Liver (tissue), 8 donors: ENCODE measurements at regions not wholly inside any gene's neighbourhood (a gene's known extent, or its start where the extent isn't known, plus 50 kb on each side); places are given as distances from the start of the nearest gene placed in this dataset.

Experiments used
- DNase-seq: peaks from one replicate; pipeline ENCODE4 v3.0.0-alpha.2; 2017; ENCODE audit warnings: low spot score
- H3K27ac ChIP-seq, 2 donors: one replicate each; pipeline ENCODE4 v1.7.0; 2013; ENCODE audit warnings: inconsistent platforms in 2 of 2, low read length in 2 of 2, control low read depth in 1 of 2, low read depth in 1 of 2, mild to moderate bottlenecking in 1 of 2
- H3K27me3 ChIP-seq, 4 donors: one replicate each; pipeline versions ENCODE4 v1.6.1 to v1.7.0; 2013; ENCODE audit warnings: low read length in 3 of 4, inconsistent platforms in 1 of 4, mild to moderate bottlenecking in 1 of 4, moderate library complexity in 1 of 4; ENCODE audit not compliant: control insufficient read depth in 4 of 4, insufficient read depth in 4 of 4
- H3K36me3 ChIP-seq, 4 donors: one replicate each; pipeline versions ENCODE4 v1.6.1 to v1.7.0; 2013; ENCODE audit warnings: low read length in 3 of 4, mild to moderate bottlenecking in 3 of 4, low read depth in 1 of 4, moderate library complexity in 1 of 4; ENCODE audit not compliant: control insufficient read depth in 4 of 4, insufficient read depth in 3 of 4
- H3K4me1 ChIP-seq, 4 donors: one replicate each; pipeline versions ENCODE4 v1.6.1 to v1.7.0; 2013; ENCODE audit warnings: low read length in 3 of 4, mild to moderate bottlenecking in 3 of 4, moderate library complexity in 1 of 4; ENCODE audit not compliant: control insufficient read depth in 4 of 4, insufficient read depth in 4 of 4
- H3K4me3 ChIP-seq, 3 donors: one replicate each; pipeline versions ENCODE4 v1.6.1 to v1.7.0; 2013; ENCODE audit warnings: low read length in 3 of 3, control low read depth in 1 of 3, low read depth in 1 of 3, mild to moderate bottlenecking in 1 of 3
- H3K9ac ChIP-seq, 2 donors: one replicate each; pipeline ENCODE4 v1.7.0; 2013; ENCODE audit warnings: low read length in 2 of 2, mild to moderate bottlenecking in 2 of 2, moderate library complexity in 2 of 2, control low read depth in 1 of 2, low read depth in 1 of 2
- H3K9me3 ChIP-seq, 4 donors: one replicate each; pipeline versions ENCODE4 v1.6.1 to v1.7.0; 2013; ENCODE audit warnings: low read length in 3 of 4; ENCODE audit not compliant: control insufficient read depth in 4 of 4
- HNF4G ChIP-seq: IDR thresholded peaks from 2 replicates; pipeline ENCODE4 v1.6.1; 2016; ENCODE audit warnings: antibody characterized with exemption
- MAX ChIP-seq: IDR thresholded peaks from 2 replicates; pipeline ENCODE4 v1.6.1; 2016; ENCODE audit warnings: antibody characterized with exemption
- REST ChIP-seq: IDR thresholded peaks from 2 replicates; pipeline ENCODE4 v1.6.1; 2016; ENCODE audit warnings: antibody characterized with exemption, mild to moderate bottlenecking
- SP1 ChIP-seq: IDR thresholded peaks from 2 replicates; pipeline ENCODE4 v1.6.1; 2018; ENCODE audit warnings: antibody characterized with exemption, mild to moderate bottlenecking
- TAF1 ChIP-seq: conservative IDR thresholded peaks from 2 replicates; pipeline ENCODE4 v1.6.1; 2016; ENCODE audit warnings: antibody characterized with exemption, mild to moderate bottlenecking
- YY1 ChIP-seq: IDR thresholded peaks from 2 replicates; pipeline ENCODE4 v1.6.1; 2016; ENCODE audit warnings: antibody characterized with exemption, mild to moderate bottlenecking
- WGBS: extraction: QIAGEN DNeasy Blood & Tissue Kit; methylation state at CpG from one replicate; pipeline ENCODE4 v1.1.7; 2013; 5-methylcytosine and 5-hydroxymethylcytosine counted together
- TF ChIP-seq, protein P1 (sequence below): IDR thresholded peaks from 2 replicates; pipeline ENCODE4 v1.6.1; 2016; ENCODE audit warnings: antibody characterized with exemption
- TF ChIP-seq, protein P2 (sequence below): fragments of 150-350 bp; IDR thresholded peaks from 2 replicates; pipeline ENCODE4 v1.5.1; 2017; ENCODE audit warnings: improper control_type of control experiment, low read depth, low read length; ENCODE audit not compliant: missing input control
- donor health status: healthy.
- donor health status: healthy.
- donor health status: healthy.
- donor health status: healthy.
- donor health status: healthy.

DNA sequence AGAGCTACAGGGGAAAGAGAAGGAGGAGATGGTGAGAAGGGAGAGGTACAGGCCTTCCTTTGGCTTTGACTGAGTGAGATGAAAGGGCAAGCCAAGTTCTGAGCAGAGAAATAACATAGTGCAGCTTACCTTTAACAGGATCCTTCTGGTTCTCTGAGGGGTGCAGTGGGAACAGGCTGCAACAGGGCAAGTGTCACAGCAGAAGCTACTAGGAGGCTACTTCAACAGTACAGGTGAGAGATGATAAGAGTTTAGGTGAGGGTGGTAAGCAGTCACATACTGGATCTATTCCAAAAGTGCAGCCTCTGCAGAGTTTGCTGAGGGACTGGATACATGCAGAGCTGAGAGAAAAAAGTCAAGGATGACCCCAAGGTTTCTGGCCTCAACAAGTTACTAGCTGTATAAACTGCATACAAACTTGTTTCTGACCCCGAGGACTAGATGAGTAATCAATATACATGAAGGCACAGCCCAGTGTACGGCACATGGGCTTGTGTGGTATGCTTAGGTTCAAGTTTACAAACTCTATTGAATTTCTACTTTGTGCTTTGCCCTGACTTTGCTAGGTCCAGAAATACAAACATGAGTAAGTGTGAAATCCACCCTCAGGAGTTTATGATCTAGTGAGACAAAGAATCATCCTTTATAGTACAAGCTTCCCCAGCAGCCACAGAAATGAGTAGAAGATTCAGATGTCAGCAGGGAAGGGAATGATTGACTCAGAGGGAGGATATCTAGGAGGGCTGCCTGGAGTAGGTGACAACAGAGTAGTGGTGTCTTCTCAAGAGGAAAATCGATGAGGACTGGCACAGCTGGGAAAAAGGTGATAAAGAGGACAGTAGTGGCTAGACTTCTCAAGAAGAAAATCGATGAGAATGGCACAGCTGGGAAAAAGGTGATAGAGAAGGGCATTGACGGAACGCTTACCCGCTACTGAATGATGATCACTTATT lies 78.2 kb upstream of the TJP1 start:
- Histone ChIP-seq H3K4me1 (no peaks in the 10 kb centered on the region), H3K4me3 (no peak overlapping the region), H3K27ac (no peak overlapping the region), H3K27me3 (no peaks in the 10 kb centered on the region), H3K36me3 (no peaks in the 10 kb centered on the region), H3K9me3 (no peaks in the 10 kb centered on the region), H3K9ac (no peak overlapping the region)
- no peak for DNase-seq
- 79% methylated on average over 7 of the region's 7 CpGs for WGBS
- TF ChIP-seq TAF1 = no peak
- TF ChIP-seq, protein P1, sequence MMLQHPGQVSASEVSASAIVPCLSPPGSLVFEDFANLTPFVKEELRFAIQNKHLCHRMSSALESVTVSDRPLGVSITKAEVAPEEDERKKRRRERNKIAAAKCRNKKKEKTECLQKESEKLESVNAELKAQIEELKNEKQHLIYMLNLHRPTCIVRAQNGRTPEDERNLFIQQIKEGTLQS = no peak

DNA sequence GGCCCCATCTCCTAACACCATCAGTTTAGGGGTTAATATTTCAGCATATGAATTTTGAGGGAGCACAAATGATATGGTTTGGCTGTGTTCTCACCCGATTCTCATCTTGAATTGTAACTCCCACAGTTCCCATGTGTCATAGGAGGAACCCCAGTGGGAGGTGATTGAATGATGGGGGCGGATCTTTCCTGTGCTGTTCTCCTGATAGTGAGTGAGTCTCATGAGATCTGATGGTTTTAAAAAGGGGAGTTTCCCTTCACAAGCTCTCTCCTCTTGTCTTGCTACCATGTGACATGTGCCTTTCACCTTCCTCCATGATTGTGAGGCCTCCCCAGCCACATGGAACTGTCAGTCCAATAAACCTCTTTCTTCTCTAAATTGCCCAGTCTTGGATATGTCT lies 73.8 kb upstream of the TJP1 start:
- Histone ChIP-seq H3K27ac (no peak overlapping the region), H3K27me3 (no peaks in the 10 kb centered on the region), H3K9ac (no peak overlapping the region), H3K4me3 (no peak overlapping the region), H3K9me3 (no peaks in the 10 kb centered on the region), H3K4me1 (no peaks in the 10 kb centered on the region), H3K36me3 (no peaks in the 10 kb centered on the region)
- WGBS = 88% methylated on average over 2 of the region's 2 CpGs
- no peak for DNase-seq
- no peak for TF ChIP-seq SP1
- TF ChIP-seq, protein P2, sequence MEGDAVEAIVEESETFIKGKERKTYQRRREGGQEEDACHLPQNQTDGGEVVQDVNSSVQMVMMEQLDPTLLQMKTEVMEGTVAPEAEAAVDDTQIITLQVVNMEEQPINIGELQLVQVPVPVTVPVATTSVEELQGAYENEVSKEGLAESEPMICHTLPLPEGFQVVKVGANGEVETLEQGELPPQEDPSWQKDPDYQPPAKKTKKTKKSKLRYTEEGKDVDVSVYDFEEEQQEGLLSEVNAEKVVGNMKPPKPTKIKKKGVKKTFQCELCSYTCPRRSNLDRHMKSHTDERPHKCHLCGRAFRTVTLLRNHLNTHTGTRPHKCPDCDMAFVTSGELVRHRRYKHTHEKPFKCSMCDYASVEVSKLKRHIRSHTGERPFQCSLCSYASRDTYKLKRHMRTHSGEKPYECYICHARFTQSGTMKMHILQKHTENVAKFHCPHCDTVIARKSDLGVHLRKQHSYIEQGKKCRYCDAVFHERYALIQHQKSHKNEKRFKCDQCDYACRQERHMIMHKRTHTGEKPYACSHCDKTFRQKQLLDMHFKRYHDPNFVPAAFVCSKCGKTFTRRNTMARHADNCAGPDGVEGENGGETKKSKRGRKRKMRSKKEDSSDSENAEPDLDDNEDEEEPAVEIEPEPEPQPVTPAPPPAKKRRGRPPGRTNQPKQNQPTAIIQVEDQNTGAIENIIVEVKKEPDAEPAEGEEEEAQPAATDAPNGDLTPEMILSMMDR = no peak

DNA sequence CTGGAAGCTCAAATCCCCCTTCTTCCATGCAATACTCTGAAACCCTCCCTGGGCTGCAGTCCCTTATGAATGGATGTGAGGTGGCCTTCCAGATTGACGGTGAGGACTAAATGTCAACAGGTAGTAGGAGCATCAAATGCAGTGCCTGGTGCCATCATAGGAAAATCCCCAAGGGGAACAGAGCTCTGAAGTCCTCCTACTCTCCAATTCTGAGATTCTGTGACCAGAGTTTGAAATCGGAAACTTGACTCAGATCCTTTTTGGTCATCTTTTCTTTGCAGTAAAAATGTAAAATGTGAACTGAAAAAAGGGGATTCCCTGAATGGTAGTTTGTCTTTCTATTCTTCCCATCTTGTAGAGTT lies 68.8 kb upstream of the TJP1 start:
- H3K36me3 ChIP-seq = no peaks in the 10 kb centered on the region
- H3K9me3 ChIP-seq = no peaks in the 10 kb centered on the region
- H3K27ac ChIP-seq = no peak overlapping the region
- no peak overlapping the region for H3K4me3 ChIP-seq
- TF ChIP-seq, protein P1 = no peak
- TF ChIP-seq YY1 (no peak), HNF4G (no peak), REST (no peak), SP1 (no peak), MAX (no peak)
- H3K9ac ChIP-seq = no peak overlapping the region
- no peak for DNase-seq
- no peaks in the 10 kb centered on the region for H3K4me1 ChIP-seq
- 93% methylated on average over 2 of the region's 2 CpGs for WGBS
- no peaks in the 10 kb centered on the region for H3K27me3 ChIP-seq
